ENCODE measurements at regions not wholly inside any gene's neighbourhood (a gene's known extent, or its start where the extent isn't known, plus 50 kb on each side); places are given as distances from the start of the nearest gene placed in this dataset.

GRCh38 chr7:131652194-131652593, 95.8 kb upstream of the PODXL start:
- Histone ChIP-seq H3K4ac (ENCODE audit: low read depth, low read length) (no peak overlapping the region), H2AFZ (replicated peaks; ENCODE audit: low read length, poor library complexity) (peak overlapping the region; percentile 19), H2BK120ac (ENCODE audit: low read depth, low read length) (no peak overlapping the region), H4K91ac (ENCODE audit: insufficient read depth, low read depth, low read length) (no peak overlapping the region), H3K4me2 (ENCODE audit: low read depth, low read length) (no peak overlapping the region), H3K4me1 (ENCODE audit: control insufficient read depth, insufficient read depth, low read length) (no peaks in the 10 kb centered on the region), H3K18ac (ENCODE audit: low read depth, low read length) (no peak overlapping the region), H3K56ac (ENCODE audit: extremely low read depth, insufficient read depth, low read length) (no peak overlapping the region), H2BK15ac (ENCODE audit: low read depth, low read length) (no peak overlapping the region), H3K27me3 (ENCODE audit: control insufficient read depth, insufficient read depth, low read length) (peaks cover 2% of the 10 kb centered on the region; the same call in 1 of the 2 replicates), H3K4me3 (ENCODE audit: insufficient read depth, low read depth, low read length) (no peak overlapping the region), H3K9me3 (ENCODE audit: control insufficient read depth, insufficient read depth, low read length) (no peaks in the 10 kb centered on the region), H3K36me3 (ENCODE audit: control insufficient read depth, insufficient read depth, low read length) (no peaks in the 10 kb centered on the region), H3K79me1 (ENCODE audit: low read depth in 1 of 2, low read length in 2 of 2) (peaks cover 0 to 8% of the 10 kb centered on the region in 2 experiments; a peak in 1 of 4 replicates), H2AK9ac (replicated peaks; ENCODE audit: low read depth, low read length, poor library complexity) (peak overlapping the region; percentile 15), H4K8ac (ENCODE audit: low read depth in 2 of 2, low read length in 2 of 2) (no peak overlapping the region), H4K5ac (ENCODE audit: low read depth, low read length) (no peak overlapping the region), H2BK20ac (ENCODE audit: low read depth, low read length) (no peak overlapping the region), H2BK5ac (ENCODE audit: low read depth, low read length, poor library complexity, severe bottlenecking) (no peak overlapping the region), H3K9ac (ENCODE audit: low read depth, low read length) (no peak overlapping the region), H4K20me1 (ENCODE audit: insufficient read depth, low read length) (no peaks in the 10 kb centered on the region), H3K27ac (ENCODE audit: insufficient read depth, low read length) (no peak overlapping the region), H3K9me1 (ENCODE audit: insufficient read depth, low read length) (peaks cover 11% of the 10 kb centered on the region), H2AK5ac (ENCODE audit: low read depth, low read length) (no peak overlapping the region), H3K14ac (replicated peaks; ENCODE audit: low read depth, low read length) (no peak overlapping the region), H3K23ac (ENCODE audit: low read depth, low read length) (no peak overlapping the region)
- intact Hi-C loops (cut with micrococcal nuclease) (loop anchor here (5.0 kb wide), 1 partner anchor 545 kb away; no protein-coding TSS in a partner anchor), in situ Hi-C loops (cut with MboI; ENCODE audit: low sequenced_read_pairs) (loop anchor here (5.0 to 10.0 kb wide), 2 partner anchors 107 to 140 kb away; no protein-coding TSS in a partner anchor), dilution Hi-C loops (cut with HindIII; ENCODE audit: low sequenced_read_pairs, unreplicated experiment) (no loop called here)
- ATAC-seq (ENCODE audit: low read depth): no peak
- BruUV-seq (replicated peaks): no TSS peak
- ChIA-PET CTCF (no interaction called here), POLR2A (ENCODE audit: unreplicated experiment) (no interaction called here)
- no CpG with 5 or more reads among the region's 5 CpGs for WGBS, 2 experiments (ENCODE audit: extremely low coverage in 2 of 2, insufficient read length in 1 of 2)
- DNase-seq: no peak
- TF ChIP-seq RAD21 (IDR thresholded peaks at IDR 0.05; ENCODE audit: low read length): no peak
- no peak for TF ChIP-seq MXI1 (IDR thresholded peaks at IDR 0.05; ENCODE audit: borderline replicate concordance, low read depth, low read length)
- TF ChIP-seq BHLHE40 (IDR thresholded peaks at IDR 0.05; ENCODE audit: low read depth, low read length): no peak
- no peak for TF ChIP-seq ELK1 (IDR thresholded peaks at IDR 0.05; ENCODE audit: borderline replicate concordance, low read depth, low read length)
- TF ChIP-seq RFX5 (IDR thresholded peaks at IDR 0.05; ENCODE audit: low read depth, low read length): no peak
- no peak for TF ChIP-seq CEBPB (IDR thresholded peaks at IDR 0.05; ENCODE audit: low read depth, low read length)
- TF ChIP-seq CHD1 (IDR thresholded peaks at IDR 0.05; ENCODE audit: low read depth, low read length): no peak
- no peak for TF ChIP-seq NFE2L2 (IDR thresholded peaks at IDR 0.05; ENCODE audit: low read depth, low read length)
- TF ChIP-seq FOS (IDR thresholded peaks at IDR 0.05; ENCODE audit: low read depth, low read length): no peak
- TF ChIP-seq SMC3 (IDR thresholded peaks at IDR 0.05; ENCODE audit: low read depth, low read length): no peak
- TF ChIP-seq RCOR1 (IDR thresholded peaks at IDR 0.05; ENCODE audit: insufficient replicate concordance, low read length): no peak
- TF ChIP-seq CTCF (conservative IDR thresholded peaks at IDR 0.05; ENCODE audit: low read depth, low read length): no peak
- TF ChIP-seq USF2 (IDR thresholded peaks at IDR 0.05; ENCODE audit: low read depth, low read length): no peak
- TF ChIP-seq MAZ (IDR thresholded peaks at IDR 0.05; ENCODE audit: borderline replicate concordance, low read depth, low read length): no peak
- TF ChIP-seq MAFK (IDR thresholded peaks at IDR 0.05; ENCODE audit: low read depth, low read length): no peak
- no peak for TF ChIP-seq POLR2A (IDR thresholded peaks at IDR 0.05; ENCODE audit: low read depth, low read length)

Data from IMR-90 (cell line).